ENCODE measurements at regions not wholly inside any gene's neighbourhood (a gene's known extent, or its start where the extent isn't known, plus 50 kb on each side); places are given as distances from the start of the nearest gene placed in this dataset.

GRCh38 chr12:127583041-127583440 lies 683.9 kb upstream of the TMEM132C start:
- TF ChIP-seq CTCF (IDR thresholded peaks at IDR 0.05 in 8 of 11, conservative IDR thresholded peaks at IDR 0.05 in 3 of 11) (no peak), POLR2AphosphoS5 (IDR thresholded peaks at IDR 0.05) (no peak)
